IMR-90 (cell line): ENCODE measurements at regions not wholly inside any gene's neighbourhood (a gene's known extent, or its start where the extent isn't known, plus 50 kb on each side); places are given as distances from the start of the nearest gene placed in this dataset.

Source experiments
- ELK1 ChIP-seq: fragments of 150-350 bp; IDR thresholded peaks from 2 replicates; pipeline ENCODE4 v1.6.1; 2016; ENCODE audit warnings: low read depth, mild to moderate bottlenecking, low read length, moderate library complexity, borderline replicate concordance

- TF ChIP-seq ELK1 = no peak
Measured at GRCh38 chr9:16267281-16268066, 603.0 kb downstream of the BNC2 start (continued).
